ENCODE measurements at regions not wholly inside any gene's neighbourhood (a gene's known extent, or its start where the extent isn't known, plus 50 kb on each side); places are given as distances from the start of the nearest gene placed in this dataset.

GRCh38 chr4:164115236-164115635 lies 620.7 kb downstream of the TMA16 start:
- TF ChIP-seq EP300 (conservative IDR thresholded peaks at IDR 0.05; ENCODE audit: poor library complexity, severe bottlenecking) (no peak), RAD21 (conservative IDR thresholded peaks at IDR 0.05) (no peak)
